HG02973 (cell line): ENCODE measurements at regions not wholly inside any gene's neighbourhood (a gene's known extent, or its start where the extent isn't known, plus 50 kb on each side); places are given as distances from the start of the nearest gene placed in this dataset.

Experiments used
- ATAC-seq: cut with Tn5 transposase; IDR thresholded peaks from one replicate; pipeline ENCODE4 v1.9.1; 2021; ENCODE audit warnings: moderate library complexity; ENCODE audit not compliant: unreplicated experiment

- ATAC-seq = no peak
These were observed 1230.9 kb upstream of the SLC10A2 start for GRCh38 chr13:104297075-104297474.

- no peak for ATAC-seq
These were observed 1230.1 kb upstream of the SLC10A2 start for GRCh38 chr13:104296286-104296685.

GRCh38 chr13:104295537-104295936 lies 1229.3 kb upstream of the SLC10A2 start:
- ATAC-seq = no peak

GRCh38 chr13:104289400-104289799 lies 1223.2 kb upstream of the SLC10A2 start:
- no peak for ATAC-seq

- no peak for ATAC-seq
These were observed 1222.3 kb upstream of the SLC10A2 start for GRCh38 chr13:104288496-104288895.

GRCh38 chr13:104286566-104287290 lies 1220.5 kb upstream of the SLC10A2 start:
- ATAC-seq = no peak

GRCh38 chr13:104281910-104282309 lies 1215.7 kb upstream of the SLC10A2 start:
- ATAC-seq = no peak

- no peak for ATAC-seq
These were observed 1204.5 kb upstream of the SLC10A2 start for GRCh38 chr13:104270731-104271130.

GRCh38 chr13:104267206-104267811 lies 1201.1 kb upstream of the SLC10A2 start:
- ATAC-seq = no peak

GRCh38 chr13:104256701-104257100 lies 1190.5 kb upstream of the SLC10A2 start:
- ATAC-seq = no peak

GRCh38 chr13:104253063-104253680 lies 1187.0 kb upstream of the SLC10A2 start:
- no peak for ATAC-seq

- no peak for ATAC-seq
These were observed 1185.7 kb upstream of the SLC10A2 start for GRCh38 chr13:104251931-104252330.

GRCh38 chr13:104246955-104247354 lies 1180.7 kb upstream of the SLC10A2 start:
- no peak for ATAC-seq

GRCh38 chr13:104206450-104207044 lies 1140.3 kb upstream of the SLC10A2 start:
- ATAC-seq = no peak

- no peak for ATAC-seq
These were observed 1138.0 kb upstream of the SLC10A2 start for GRCh38 chr13:104204177-104204576.

GRCh38 chr13:104198801-104199200 lies 1132.6 kb upstream of the SLC10A2 start:
- no peak for ATAC-seq

GRCh38 chr13:104196611-104197010 lies 1130.4 kb upstream of the SLC10A2 start:
- no peak for ATAC-seq

- no peak for ATAC-seq
These were observed 1115.5 kb upstream of the SLC10A2 start for GRCh38 chr13:104181526-104182231.

GRCh38 chr13:104170980-104171555 lies 1104.9 kb upstream of the SLC10A2 start:
- no peak for ATAC-seq

- no peak for ATAC-seq
These were observed 1097.8 kb upstream of the SLC10A2 start for GRCh38 chr13:104163866-104164630.
